ENCODE measurements at regions not wholly inside any gene's neighbourhood (a gene's known extent, or its start where the extent isn't known, plus 50 kb on each side); places are given as distances from the start of the nearest gene placed in this dataset.

GRCh38 chr7:94239661-94240234, 154.9 kb upstream of the COL1A2 start:
- no peak for FAIRE-seq

- no peak for FAIRE-seq
These were observed 153.8 kb upstream of the COL1A2 start for GRCh38 chr7:94240902-94241301.

- FAIRE-seq: no peak
These were observed 153.2 kb upstream of the COL1A2 start for GRCh38 chr7:94241402-94241925.

GRCh38 chr7:94243066-94243711, 151.5 kb upstream of the COL1A2 start:
- FAIRE-seq: no peak

GRCh38 chr7:94244760-94245159, 149.9 kb upstream of the COL1A2 start:
- no peak for FAIRE-seq

GRCh38 chr7:94245500-94245899, 149.2 kb upstream of the COL1A2 start:
- FAIRE-seq: no peak

GRCh38 chr7:94247970-94248369, 146.7 kb upstream of the COL1A2 start:
- FAIRE-seq: no peak

GRCh38 chr7:94249631-94250030, 145.1 kb upstream of the COL1A2 start:
- no peak for FAIRE-seq

GRCh38 chr7:94250124-94250523, 144.6 kb upstream of the COL1A2 start:
- peak; percentile 99 for FAIRE-seq

- FAIRE-seq: no peak
These were observed 143.7 kb upstream of the COL1A2 start for GRCh38 chr7:94250987-94251386.

GRCh38 chr7:94252124-94252523, 142.6 kb upstream of the COL1A2 start:
- FAIRE-seq: no peak

GRCh38 chr7:94252971-94253370, 141.7 kb upstream of the COL1A2 start:
- FAIRE-seq: no peak

- FAIRE-seq: no peak
These were observed 141.0 kb upstream of the COL1A2 start for GRCh38 chr7:94253686-94254085.

- no peak for FAIRE-seq
These were observed 136.0 kb upstream of the COL1A2 start for GRCh38 chr7:94258418-94259300.

GRCh38 chr7:94261067-94261466, 133.6 kb upstream of the COL1A2 start:
- no peak for FAIRE-seq

GRCh38 chr7:94264756-94265155, 129.9 kb upstream of the COL1A2 start:
- FAIRE-seq: no peak

GRCh38 chr7:94265456-94265855, 129.2 kb upstream of the COL1A2 start:
- no peak for FAIRE-seq

- peak; percentile 76 for FAIRE-seq
These were observed 128.5 kb upstream of the COL1A2 start for GRCh38 chr7:94266238-94266644.

- no peak for FAIRE-seq
These were observed 123.9 kb upstream of the COL1A2 start for GRCh38 chr7:94270772-94271171.

GRCh38 chr7:94272821-94273583, 121.7 kb upstream of the COL1A2 start:
- FAIRE-seq: no peak

GRCh38 chr7:94274828-94275227, 119.9 kb upstream of the COL1A2 start:
- no peak for FAIRE-seq

- peak; percentile 99 for FAIRE-seq
These were observed 118.7 kb upstream of the COL1A2 start for GRCh38 chr7:94276027-94276426.

GRCh38 chr7:94276795-94277194, 117.9 kb upstream of the COL1A2 start:
- FAIRE-seq: peak; percentile 98
